NOMO-1 (cell line): ENCODE measurements at regions not wholly inside any gene's neighbourhood (a gene's known extent, or its start where the extent isn't known, plus 50 kb on each side); places are given as distances from the start of the nearest gene placed in this dataset.

ENCODE experiments used
- DNase-seq, 2 experiments: peaks; one replicate each; lab custom pipeline; 2025; ENCODE audit not compliant: unreplicated experiment in 2 of 2; lab: John Stamatoyannopoulos, UW

GRCh38 chr2:146870691-146871090 is 974.1 kb upstream of the ACVR2A start:
- no peak for DNase-seq

- no peak for DNase-seq
Measured at GRCh38 chr2:146869328-146869727, 975.5 kb upstream of the ACVR2A start.

- DNase-seq, result no peak
Measured at GRCh38 chr2:146868051-146868450, 976.8 kb upstream of the ACVR2A start.

- DNase-seq, result no peak
Measured at GRCh38 chr2:146867477-146867986, 977.3 kb upstream of the ACVR2A start.

- no peak for DNase-seq
Measured at GRCh38 chr2:146853741-146854444, 990.9 kb upstream of the ACVR2A start.

- no peak for DNase-seq
Measured at GRCh38 chr2:146852661-146853060, 992.2 kb upstream of the ACVR2A start.

- no peak for DNase-seq
Measured at GRCh38 chr2:146850746-146851145, 994.1 kb upstream of the ACVR2A start.

- DNase-seq, result no peak
Measured at GRCh38 chr2:146847846-146848245, 997.0 kb upstream of the ACVR2A start.

GRCh38 chr2:146844226-146844990 is 1000.4 kb upstream of the ACVR2A start:
- no peak for DNase-seq

- no peak for DNase-seq
Measured at GRCh38 chr2:146837857-146838256, 1007.0 kb upstream of the ACVR2A start.

GRCh38 chr2:146826388-146826787 is 1018.4 kb upstream of the ACVR2A start:
- DNase-seq, result no peak

GRCh38 chr2:146821836-146822316 is 1023.0 kb upstream of the ACVR2A start:
- DNase-seq, result no peak

GRCh38 chr2:146820672-146821071 is 1024.2 kb upstream of the ACVR2A start:
- no peak for DNase-seq

GRCh38 chr2:146818122-146818521 is 1026.7 kb upstream of the ACVR2A start:
- no peak for DNase-seq

GRCh38 chr2:146817613-146818012 is 1027.2 kb upstream of the ACVR2A start:
- DNase-seq, result no peak

- DNase-seq, result no peak
Measured at GRCh38 chr2:146814971-146815370, 1029.9 kb upstream of the ACVR2A start.

- DNase-seq, result no peak
Measured at GRCh38 chr2:146807568-146808168, 1037.2 kb upstream of the ACVR2A start.

- no peak for DNase-seq
Measured at GRCh38 chr2:146806364-146807005, 1038.3 kb upstream of the ACVR2A start.

GRCh38 chr2:146804288-146804687 is 1040.5 kb upstream of the ACVR2A start:
- DNase-seq, result no peak

GRCh38 chr2:146801886-146802285 is 1042.9 kb upstream of the ACVR2A start:
- no peak for DNase-seq

- no peak for DNase-seq
Measured at GRCh38 chr2:146786396-146786795, 1058.4 kb upstream of the ACVR2A start.
